ENCODE measurements at regions not wholly inside any gene's neighbourhood (a gene's known extent, or its start where the extent isn't known, plus 50 kb on each side); places are given as distances from the start of the nearest gene placed in this dataset.

DNA sequence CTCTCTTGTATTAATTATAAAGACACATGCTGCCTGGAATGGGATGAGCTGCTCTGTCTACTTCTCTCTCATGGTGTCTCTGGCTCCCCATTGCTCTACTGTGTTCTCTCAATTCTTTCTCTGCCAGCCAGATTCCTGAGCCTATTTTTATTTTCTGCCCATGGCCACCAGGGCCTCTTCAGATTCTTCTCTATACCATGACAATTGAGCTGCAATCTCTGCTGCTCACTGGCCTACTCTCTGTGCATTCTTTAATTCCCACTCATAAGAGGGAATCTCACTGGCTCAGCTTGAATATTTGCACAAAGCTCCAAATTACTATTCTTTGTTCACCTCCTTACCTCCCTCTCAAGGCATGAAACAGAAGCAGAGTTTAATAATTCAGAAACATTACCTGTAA lies 161.4 kb upstream of the GULP1 start:
- TF ChIP-seq CTCF (IDR thresholded peaks at IDR 0.05) = no peak
- TF ChIP-seq POLR2A (IDR thresholded peaks at IDR 0.05) = no peak
- TF ChIP-seq EP300 (IDR thresholded peaks at IDR 0.05) = no peak

Data from stomach (tissue), 4 donors.